Liver (tissue), 3 donors: ENCODE measurements at regions not wholly inside any gene's neighbourhood (a gene's known extent, or its start where the extent isn't known, plus 50 kb on each side); places are given as distances from the start of the nearest gene placed in this dataset.

Experiments
- CTCF ChIP-seq: fragments of 150-350 bp; IDR thresholded peaks from 2 replicates; pipeline ENCODE4 v1.5.1; 2017; ENCODE audit warnings: improper control_type of control experiment, low read depth, low read length; ENCODE audit not compliant: missing input control
- JUND ChIP-seq, 2 donors: IDR thresholded peaks; 2 replicates each; pipeline ENCODE4 v1.6.1; 2016; ENCODE audit warnings: antibody characterized with exemption in 2 of 2
- TAF1 ChIP-seq: conservative IDR thresholded peaks from 2 replicates; pipeline ENCODE4 v1.6.1; 2016; ENCODE audit warnings: antibody characterized with exemption, mild to moderate bottlenecking
- donor health status: healthy.
- donor health status: healthy.

- TF ChIP-seq CTCF (no peak), JUND (IDR thresholded peaks at IDR 0.05) (no peak), TAF1 (no peak)
These were observed 173.3 kb upstream of the SEMA6A start for GRCh38 chr5:116747881-116748280.
